SU-DHL-6 (cell line): ENCODE measurements at regions not wholly inside any gene's neighbourhood (a gene's known extent, or its start where the extent isn't known, plus 50 kb on each side); places are given as distances from the start of the nearest gene placed in this dataset.

ENCODE experiments used
- H2AFZ ChIP-seq: fragments of 200-600 bp; sonication (generic); 2 replicates; pipeline ENCODE4 v1.6.1; 2014; ENCODE audit warnings: low read depth, mild to moderate bottlenecking, moderate library complexity, mixed read lengths, antibody characterized with exemption, low read length; ENCODE audit not compliant: severe bottlenecking
- H3F3A ChIP-seq: fragments of 200-600 bp; shearing (Covaris generic); 2 replicates; pipeline ENCODE4 v1.6.0; 2016; ENCODE audit warnings: antibody characterized with exemption, mild to moderate bottlenecking; ENCODE audit not compliant: insufficient read depth
- H3K27ac ChIP-seq: fragments of 200-600 bp; sonication (generic); 2 replicates; pipeline ENCODE4 v1.5.1; 2016; ENCODE audit warnings: low read depth, mild to moderate bottlenecking, low read length, moderate library complexity, mixed read lengths
- H3K27me3 ChIP-seq: fragments of 200-600 bp; sonication (generic), shearing (Covaris generic); 2 replicates; pipeline ENCODE4 v1.6.0; 2014; ENCODE audit warnings: mild to moderate bottlenecking, low read length
- H3K36me3 ChIP-seq: fragments of 200-600 bp; sonication (generic); 2 replicates; pipeline ENCODE4 v1.6.1; 2014; ENCODE audit warnings: mild to moderate bottlenecking, low read length, mixed read lengths
- H3K4me2 ChIP-seq: fragments of 300-600, 200-600 bp; shearing (Covaris generic), sonication (generic); 2 replicates; pipeline ENCODE4 v1.6.0; 2014; ENCODE audit warnings: low read length, low read depth, mild to moderate bottlenecking; ENCODE audit not compliant: poor library complexity, severe bottlenecking
- H3K4me3 ChIP-seq: fragments of 200-600 bp; sonication (generic); 2 replicates; pipeline ENCODE4 v1.5.1; 2014; ENCODE audit warnings: antibody characterized with exemption, low read length, mild to moderate bottlenecking, mixed read lengths; ENCODE audit not compliant: insufficient read depth, poor library complexity, severe bottlenecking
- H3K79me2 ChIP-seq: fragments of 200-600 bp; sonication (generic); 2 replicates; pipeline ENCODE4 v1.6.1; 2014; ENCODE audit warnings: mild to moderate bottlenecking, low read length, moderate library complexity; ENCODE audit not compliant: insufficient read depth
- H3K9ac ChIP-seq: fragments of 200-600 bp; sonication (generic); 2 replicates; pipeline ENCODE4 v1.7.0; 2014; ENCODE audit warnings: mild to moderate bottlenecking, low read length
- H3K9me2 ChIP-seq: fragments of 200-600 bp; sonication (generic); replicated peaks from 2 replicates; pipeline ENCODE4 v1.6.1; 2014; ENCODE audit warnings: low read length; ENCODE audit not compliant: insufficient read depth
- H3K9me3 ChIP-seq: fragments of 200-600 bp; sonication (generic); 2 replicates; pipeline ENCODE4 v1.6.1; 2014; ENCODE audit warnings: low read length, mixed read lengths; ENCODE audit not compliant: insufficient read depth
- H4K20me1 ChIP-seq: fragments of 200-600 bp; sonication (generic); 2 replicates; pipeline ENCODE4 v1.6.1; 2014; ENCODE audit warnings: low read depth, mild to moderate bottlenecking, antibody characterized with exemption, low read length, moderate library complexity, mixed read lengths
- EZH2phosphoT487 ChIP-seq: fragments of 200-600 bp; sonication (generic), shearing (Covaris generic); conservative IDR thresholded peaks from 2 replicates; pipeline ENCODE4 v1.6.1; 2018; ENCODE audit warnings: mild to moderate bottlenecking, antibody characterized with exemption, low read length, moderate library complexity, mixed read lengths
- TF ChIP-seq, protein P1 (sequence below): fragments of 200-600 bp; sonication (generic); IDR thresholded peaks from one replicate; pipeline ENCODE4 v1.5.1; 2017; ENCODE audit warnings: antibody characterized with exemption, mild to moderate bottlenecking, low read length, moderate library complexity; ENCODE audit not compliant: insufficient read depth, poor library complexity, severe bottlenecking

DNA sequence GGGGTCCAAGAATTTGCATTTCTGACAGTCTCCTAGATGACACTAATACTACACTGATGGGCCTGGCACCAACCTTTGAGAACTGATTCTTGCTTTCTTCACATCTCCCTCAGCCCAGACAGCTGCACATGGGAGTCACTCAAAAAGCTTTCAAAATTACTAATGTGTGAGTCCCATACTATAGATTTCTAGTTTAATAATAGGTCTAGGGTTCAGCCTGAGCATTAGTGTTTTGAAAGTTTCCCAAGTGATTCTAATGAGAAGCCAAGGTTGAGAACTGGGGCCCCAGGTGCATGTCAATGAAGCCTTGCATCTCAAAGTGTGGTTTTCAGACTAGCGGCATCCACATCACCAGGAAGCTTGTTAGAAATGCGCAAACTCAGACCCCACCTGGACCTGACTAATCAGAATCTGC lies 159.9 kb upstream of the CMC1 start:
- TF ChIP-seq, protein P1, sequence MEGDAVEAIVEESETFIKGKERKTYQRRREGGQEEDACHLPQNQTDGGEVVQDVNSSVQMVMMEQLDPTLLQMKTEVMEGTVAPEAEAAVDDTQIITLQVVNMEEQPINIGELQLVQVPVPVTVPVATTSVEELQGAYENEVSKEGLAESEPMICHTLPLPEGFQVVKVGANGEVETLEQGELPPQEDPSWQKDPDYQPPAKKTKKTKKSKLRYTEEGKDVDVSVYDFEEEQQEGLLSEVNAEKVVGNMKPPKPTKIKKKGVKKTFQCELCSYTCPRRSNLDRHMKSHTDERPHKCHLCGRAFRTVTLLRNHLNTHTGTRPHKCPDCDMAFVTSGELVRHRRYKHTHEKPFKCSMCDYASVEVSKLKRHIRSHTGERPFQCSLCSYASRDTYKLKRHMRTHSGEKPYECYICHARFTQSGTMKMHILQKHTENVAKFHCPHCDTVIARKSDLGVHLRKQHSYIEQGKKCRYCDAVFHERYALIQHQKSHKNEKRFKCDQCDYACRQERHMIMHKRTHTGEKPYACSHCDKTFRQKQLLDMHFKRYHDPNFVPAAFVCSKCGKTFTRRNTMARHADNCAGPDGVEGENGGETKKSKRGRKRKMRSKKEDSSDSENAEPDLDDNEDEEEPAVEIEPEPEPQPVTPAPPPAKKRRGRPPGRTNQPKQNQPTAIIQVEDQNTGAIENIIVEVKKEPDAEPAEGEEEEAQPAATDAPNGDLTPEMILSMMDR: no peak
- TF ChIP-seq EZH2phosphoT487: no peak
- no peaks in the 10 kb centered on the region for H3K79me2 ChIP-seq
- H3K4me2 ChIP-seq: no peak overlapping the region
- no peaks in the 10 kb centered on the region for H3F3A ChIP-seq
- no peaks in the 10 kb centered on the region for H4K20me1 ChIP-seq
- no peaks in the 10 kb centered on the region for H3K9me3 ChIP-seq
- no peaks in the 10 kb centered on the region for H3K9me2 ChIP-seq
- no peak overlapping the region for H3K27ac ChIP-seq
- H3K4me3 ChIP-seq: no peak overlapping the region
- H3K36me3 ChIP-seq: no peaks in the 10 kb centered on the region
- no peak overlapping the region for H3K9ac ChIP-seq
- H2AFZ ChIP-seq: no peak overlapping the region
- H3K27me3 ChIP-seq: no peaks in the 10 kb centered on the region

DNA sequence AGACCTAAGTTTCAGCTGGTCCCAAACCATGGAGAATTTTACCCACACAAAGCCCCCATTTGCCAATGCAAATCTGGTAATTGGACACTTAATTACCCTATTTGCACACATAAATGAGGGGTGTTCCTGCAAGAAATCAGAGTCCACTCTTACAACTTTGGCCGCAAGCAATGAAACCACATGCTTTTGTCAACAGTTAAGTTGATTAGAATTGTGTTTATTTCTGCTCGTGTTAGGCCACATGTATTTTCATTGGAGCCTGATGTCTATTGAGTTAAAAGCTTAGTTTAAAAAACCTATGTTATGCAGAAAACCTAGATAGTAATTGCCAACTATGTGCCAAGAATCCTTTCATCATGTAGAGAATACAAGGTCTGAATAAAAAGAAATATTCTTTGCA lies 153.8 kb upstream of the CMC1 start:
- Histone ChIP-seq H3K9ac (no peak overlapping the region), H3K27ac (no peak overlapping the region), H3K9me3 (no peaks in the 10 kb centered on the region), H3F3A (no peaks in the 10 kb centered on the region), H3K36me3 (no peaks in the 10 kb centered on the region), H2AFZ (no peak overlapping the region), H3K4me3 (no peak overlapping the region), H4K20me1 (no peaks in the 10 kb centered on the region), H3K79me2 (no peaks in the 10 kb centered on the region), H3K4me2 (no peak overlapping the region), H3K27me3 (no peaks in the 10 kb centered on the region), H3K9me2 (no peaks in the 10 kb centered on the region)
- TF ChIP-seq, protein P1: no peak
- no peak for TF ChIP-seq EZH2phosphoT487

DNA sequence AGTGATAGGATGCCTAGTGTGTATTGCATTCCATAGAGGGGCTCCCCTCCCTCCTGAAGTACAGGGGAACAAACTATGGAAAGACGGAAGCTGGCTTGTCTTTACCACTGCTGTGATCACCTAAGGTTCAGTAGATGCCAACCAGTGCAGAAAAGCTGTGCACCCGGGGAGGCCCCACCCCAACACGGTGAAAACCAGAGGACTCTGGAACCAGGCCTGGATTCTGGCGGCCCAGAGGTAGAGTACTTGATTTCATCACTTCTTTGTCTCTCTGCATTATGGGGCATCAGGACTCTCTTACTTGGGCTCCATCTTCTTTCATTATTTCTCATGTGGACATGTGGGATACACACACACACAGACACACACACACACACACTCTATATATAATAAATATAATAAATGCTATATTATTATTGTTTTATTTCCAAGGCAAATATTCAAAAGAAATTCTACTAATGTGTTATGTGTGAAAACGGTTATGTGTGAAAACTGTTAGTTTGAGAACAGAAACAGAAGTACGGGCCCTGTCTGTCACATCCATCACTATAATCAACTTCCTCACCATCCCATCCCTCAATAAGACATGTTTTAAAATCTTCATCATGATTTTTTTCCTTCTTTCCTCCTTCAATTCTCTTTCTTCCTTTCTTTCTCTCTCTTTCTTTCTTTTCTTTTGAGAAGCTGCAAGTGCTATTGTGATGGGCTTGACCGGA lies 152.4 kb upstream of the CMC1 start:
- no peak overlapping the region for H3K4me2 ChIP-seq
- no peaks in the 10 kb centered on the region for H3K79me2 ChIP-seq
- H3K4me3 ChIP-seq: no peak overlapping the region
- H3K36me3 ChIP-seq: no peaks in the 10 kb centered on the region
- no peaks in the 10 kb centered on the region for H4K20me1 ChIP-seq
- H3K9me2 ChIP-seq: no peaks in the 10 kb centered on the region
- no peaks in the 10 kb centered on the region for H3K27me3 ChIP-seq
- TF ChIP-seq EZH2phosphoT487: no peak
- TF ChIP-seq, protein P1: no peak
- H3F3A ChIP-seq: no peaks in the 10 kb centered on the region
- no peak overlapping the region for H3K27ac ChIP-seq
- no peaks in the 10 kb centered on the region for H3K9me3 ChIP-seq
- no peak overlapping the region for H2AFZ ChIP-seq
- H3K9ac ChIP-seq: no peak overlapping the region
